ENCODE measurements at regions not wholly inside any gene's neighbourhood (a gene's known extent, or its start where the extent isn't known, plus 50 kb on each side); places are given as distances from the start of the nearest gene placed in this dataset.

GRCh38 chr6:170046791-170047626, 243.9 kb downstream of the DLL1 start:
- Histone ChIP-seq H3K27ac (no peak overlapping the region), H3K27me3 (no peaks in the 10 kb centered on the region), H3K4me3 (no peak overlapping the region), H3K36me3 (no peaks in the 10 kb centered on the region), H3K9me3 (no peaks in the 10 kb centered on the region), H3K4me1 (peaks cover 0 to 6% of the 10 kb centered on the region in 2 donors)
- DNase-seq: peak in 1 of 2 donors; percentile 6
- TF ChIP-seq CTCF (IDR thresholded peaks at IDR 0.05) (no peak), POLR2A (IDR thresholded peaks at IDR 0.05) (no peak)
- intact Hi-C loops (cut with DNase I; ENCODE audit: low total_unique reads): no loop called here

GRCh38 chr6:170045981-170046667, 244.8 kb downstream of the DLL1 start:
- TF ChIP-seq POLR2A (IDR thresholded peaks at IDR 0.05) (no peak), CTCF (IDR thresholded peaks at IDR 0.05) (no peak)
- peak in 1 of 2 donors; percentile 23 for DNase-seq
- H3K4me3 ChIP-seq: no peak overlapping the region
- no peaks in the 10 kb centered on the region for H3K9me3 ChIP-seq
- H3K27me3 ChIP-seq: no peaks in the 10 kb centered on the region
- no peaks in the 10 kb centered on the region for H3K36me3 ChIP-seq
- no peak overlapping the region for H3K27ac ChIP-seq
- intact Hi-C loops (cut with DNase I; ENCODE audit: low total_unique reads): no loop called here
- H3K4me1 ChIP-seq: peaks cover 0 to 6% of the 10 kb centered on the region in 2 donors

GRCh38 chr6:170045563-170045960, 245.3 kb downstream of the DLL1 start:
- H3K36me3 ChIP-seq: no peaks in the 10 kb centered on the region
- TF ChIP-seq POLR2A (IDR thresholded peaks at IDR 0.05): no peak
- no peak for TF ChIP-seq CTCF (IDR thresholded peaks at IDR 0.05)
- intact Hi-C loops (cut with DNase I; ENCODE audit: low total_unique reads): no loop called here
- no peak for DNase-seq
- H3K9me3 ChIP-seq: no peaks in the 10 kb centered on the region
- H3K4me3 ChIP-seq: no peak overlapping the region
- peaks cover 0 to 6% of the 10 kb centered on the region in 2 donors for H3K4me1 ChIP-seq
- H3K27ac ChIP-seq: no peak overlapping the region
- no peaks in the 10 kb centered on the region for H3K27me3 ChIP-seq

GRCh38 chr6:170044836-170045562, 245.9 kb downstream of the DLL1 start:
- Histone ChIP-seq H3K27me3 (no peaks in the 10 kb centered on the region), H3K4me3 (no peak overlapping the region), H3K9me3 (no peaks in the 10 kb centered on the region), H3K27ac (no peak overlapping the region), H3K36me3 (no peaks in the 10 kb centered on the region), H3K4me1 (peaks cover 0 to 3% of the 10 kb centered on the region in 2 donors)
- DNase-seq: no peak
- intact Hi-C loops (cut with DNase I; ENCODE audit: low total_unique reads): no loop called here
- no peak for TF ChIP-seq CTCF (IDR thresholded peaks at IDR 0.05)
- no peak for TF ChIP-seq POLR2A (IDR thresholded peaks at IDR 0.05)
